ENCODE measurements at regions not wholly inside any gene's neighbourhood (a gene's known extent, or its start where the extent isn't known, plus 50 kb on each side); places are given as distances from the start of the nearest gene placed in this dataset.

- TF ChIP-seq TAF1 (IDR thresholded peaks at IDR 0.05; ENCODE audit: low read depth) (no peak), POLR2AphosphoS5 (IDR thresholded peaks at IDR 0.05) (no peak), EZH2 (IDR thresholded peaks at IDR 0.05; ENCODE audit: borderline replicate concordance, insufficient read depth, low read length, poor library complexity, severe bottlenecking) (no peak), RAD21 (conservative IDR thresholded peaks at IDR 0.05) (no peak), MXI1 (conservative IDR thresholded peaks at IDR 0.05; ENCODE audit: poor library complexity, severe bottlenecking) (no peak), EP300 (conservative IDR thresholded peaks at IDR 0.05; ENCODE audit: poor library complexity, severe bottlenecking) (no peak), SMC3 (conservative IDR thresholded peaks at IDR 0.05; ENCODE audit: poor library complexity) (no peak)
- TF ChIP-seq, protein P1, sequence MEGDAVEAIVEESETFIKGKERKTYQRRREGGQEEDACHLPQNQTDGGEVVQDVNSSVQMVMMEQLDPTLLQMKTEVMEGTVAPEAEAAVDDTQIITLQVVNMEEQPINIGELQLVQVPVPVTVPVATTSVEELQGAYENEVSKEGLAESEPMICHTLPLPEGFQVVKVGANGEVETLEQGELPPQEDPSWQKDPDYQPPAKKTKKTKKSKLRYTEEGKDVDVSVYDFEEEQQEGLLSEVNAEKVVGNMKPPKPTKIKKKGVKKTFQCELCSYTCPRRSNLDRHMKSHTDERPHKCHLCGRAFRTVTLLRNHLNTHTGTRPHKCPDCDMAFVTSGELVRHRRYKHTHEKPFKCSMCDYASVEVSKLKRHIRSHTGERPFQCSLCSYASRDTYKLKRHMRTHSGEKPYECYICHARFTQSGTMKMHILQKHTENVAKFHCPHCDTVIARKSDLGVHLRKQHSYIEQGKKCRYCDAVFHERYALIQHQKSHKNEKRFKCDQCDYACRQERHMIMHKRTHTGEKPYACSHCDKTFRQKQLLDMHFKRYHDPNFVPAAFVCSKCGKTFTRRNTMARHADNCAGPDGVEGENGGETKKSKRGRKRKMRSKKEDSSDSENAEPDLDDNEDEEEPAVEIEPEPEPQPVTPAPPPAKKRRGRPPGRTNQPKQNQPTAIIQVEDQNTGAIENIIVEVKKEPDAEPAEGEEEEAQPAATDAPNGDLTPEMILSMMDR (IDR thresholded peaks at IDR 0.05; ENCODE audit: poor library complexity, severe bottlenecking) = no peak
- TF ChIP-seq, protein P2, sequence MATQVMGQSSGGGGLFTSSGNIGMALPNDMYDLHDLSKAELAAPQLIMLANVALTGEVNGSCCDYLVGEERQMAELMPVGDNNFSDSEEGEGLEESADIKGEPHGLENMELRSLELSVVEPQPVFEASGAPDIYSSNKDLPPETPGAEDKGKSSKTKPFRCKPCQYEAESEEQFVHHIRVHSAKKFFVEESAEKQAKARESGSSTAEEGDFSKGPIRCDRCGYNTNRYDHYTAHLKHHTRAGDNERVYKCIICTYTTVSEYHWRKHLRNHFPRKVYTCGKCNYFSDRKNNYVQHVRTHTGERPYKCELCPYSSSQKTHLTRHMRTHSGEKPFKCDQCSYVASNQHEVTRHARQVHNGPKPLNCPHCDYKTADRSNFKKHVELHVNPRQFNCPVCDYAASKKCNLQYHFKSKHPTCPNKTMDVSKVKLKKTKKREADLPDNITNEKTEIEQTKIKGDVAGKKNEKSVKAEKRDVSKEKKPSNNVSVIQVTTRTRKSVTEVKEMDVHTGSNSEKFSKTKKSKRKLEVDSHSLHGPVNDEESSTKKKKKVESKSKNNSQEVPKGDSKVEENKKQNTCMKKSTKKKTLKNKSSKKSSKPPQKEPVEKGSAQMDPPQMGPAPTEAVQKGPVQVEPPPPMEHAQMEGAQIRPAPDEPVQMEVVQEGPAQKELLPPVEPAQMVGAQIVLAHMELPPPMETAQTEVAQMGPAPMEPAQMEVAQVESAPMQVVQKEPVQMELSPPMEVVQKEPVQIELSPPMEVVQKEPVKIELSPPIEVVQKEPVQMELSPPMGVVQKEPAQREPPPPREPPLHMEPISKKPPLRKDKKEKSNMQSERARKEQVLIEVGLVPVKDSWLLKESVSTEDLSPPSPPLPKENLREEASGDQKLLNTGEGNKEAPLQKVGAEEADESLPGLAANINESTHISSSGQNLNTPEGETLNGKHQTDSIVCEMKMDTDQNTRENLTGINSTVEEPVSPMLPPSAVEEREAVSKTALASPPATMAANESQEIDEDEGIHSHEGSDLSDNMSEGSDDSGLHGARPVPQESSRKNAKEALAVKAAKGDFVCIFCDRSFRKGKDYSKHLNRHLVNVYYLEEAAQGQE (IDR thresholded peaks at IDR 0.05; ENCODE audit: borderline replicate concordance) = no peak
- Histone ChIP-seq H3K9ac (ENCODE audit: low read length) (no peak overlapping the region), H3K9me3 (ENCODE audit: low read length) (no peaks in the 10 kb centered on the region), H4K20me1 (ENCODE audit: insufficient read depth) (no peaks in the 10 kb centered on the region), H3K27ac (ENCODE audit: low read length) (no peak overlapping the region), H2AFZ (ENCODE audit: low read depth, low read length) (no peak overlapping the region), H3K36me3 (ENCODE audit: insufficient read depth, low read length) (no peaks in the 10 kb centered on the region), H3K27me3 (ENCODE audit: insufficient read depth, low read depth, low read length) (no peaks in the 10 kb centered on the region), H3K4me3 (ENCODE audit: low read length) (no peak overlapping the region), H3F3A (ENCODE audit: insufficient read depth, low read length, poor library complexity, severe bottlenecking) (no peaks in the 10 kb centered on the region), H3K9me2 (ENCODE audit: insufficient read depth, low read length) (no peaks in the 10 kb centered on the region), H3K79me2 (replicated peaks; ENCODE audit: insufficient read depth, low read length) (no peaks in the 10 kb centered on the region), H3K4me2 (ENCODE audit: low read length) (no peak overlapping the region)
Observed at GRCh38 chr6:152811785-152812184, 61.2 kb downstream of the VIP start.

DNA sequence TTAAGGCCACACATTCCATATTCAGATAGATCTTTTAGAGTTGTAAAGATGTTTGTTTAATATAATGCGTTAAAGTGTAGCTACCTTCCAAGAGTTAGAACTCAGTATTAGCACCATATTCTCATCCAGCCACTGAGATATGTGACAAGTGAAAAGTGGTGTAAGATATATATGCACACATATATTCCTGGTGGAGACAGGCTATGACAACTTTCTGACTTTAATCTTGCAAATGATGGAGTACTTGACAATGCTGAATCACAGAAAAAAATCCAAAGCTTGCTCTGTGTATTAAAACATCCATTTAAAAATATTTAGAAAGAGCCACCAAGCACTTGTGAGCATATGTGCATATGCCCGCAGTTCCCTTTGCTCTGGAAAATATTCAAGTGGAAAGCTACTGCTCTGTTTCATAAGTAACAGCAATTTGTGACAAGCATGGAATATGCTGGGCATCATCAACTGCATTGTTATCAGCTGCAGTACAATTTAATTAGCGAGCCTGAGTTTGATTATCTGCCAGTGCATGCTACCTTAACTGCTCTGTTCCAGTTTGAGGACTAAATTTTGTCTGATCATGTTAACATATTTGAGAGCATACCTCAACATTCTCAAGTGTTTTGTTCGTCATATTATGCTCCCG is 64.8 kb downstream of the VIP start:
- no peak overlapping the region for H3K4me3 ChIP-seq (ENCODE audit: low read length)
- no peaks in the 10 kb centered on the region for H3K79me2 ChIP-seq (replicated peaks; ENCODE audit: insufficient read depth, low read length)
- H3K27me3 ChIP-seq (ENCODE audit: insufficient read depth, low read depth, low read length) = no peaks in the 10 kb centered on the region
- no peak overlapping the region for H3K27ac ChIP-seq (ENCODE audit: low read length)
- no peak for TF ChIP-seq SMC3 (conservative IDR thresholded peaks at IDR 0.05; ENCODE audit: poor library complexity)
- peak; percentile 66 for TF ChIP-seq POLR2AphosphoS5 (IDR thresholded peaks at IDR 0.05)
- TF ChIP-seq EP300 (conservative IDR thresholded peaks at IDR 0.05; ENCODE audit: poor library complexity, severe bottlenecking) = peak; percentile 87
- no peaks in the 10 kb centered on the region for H3K9me3 ChIP-seq (ENCODE audit: low read length)
- H3K9me2 ChIP-seq (ENCODE audit: insufficient read depth, low read length) = no peaks in the 10 kb centered on the region
- no peaks in the 10 kb centered on the region for H4K20me1 ChIP-seq (ENCODE audit: insufficient read depth)
- H3F3A ChIP-seq (ENCODE audit: insufficient read depth, low read length, poor library complexity, severe bottlenecking) = no peaks in the 10 kb centered on the region
- no peaks in the 10 kb centered on the region for H3K36me3 ChIP-seq (ENCODE audit: insufficient read depth, low read length)
- no peak overlapping the region for H3K9ac ChIP-seq (ENCODE audit: low read length)
- no peak overlapping the region for H2AFZ ChIP-seq (ENCODE audit: low read depth, low read length)
- no peak overlapping the region for H3K4me2 ChIP-seq (ENCODE audit: low read length)
